ENCODE measurements at regions not wholly inside any gene's neighbourhood (a gene's known extent, or its start where the extent isn't known, plus 50 kb on each side); places are given as distances from the start of the nearest gene placed in this dataset.
"Not testable (repeated sequence)": the region's sequence is repeated elsewhere in the genome, so short reads cannot be mapped to it uniquely, and the experiment has no call there.

GRCh38 chr7:43042302-43042701, 70.1 kb upstream of the HECW1 start:
- Histone ChIP-seq H3K9ac (ENCODE audit: low read depth, low read length) (no peak overlapping the region), H3K4me1 (ENCODE audit: control insufficient read depth, insufficient read depth, low read length) (peaks cover 14% of the 10 kb centered on the region), H3K27me3 (ENCODE audit: control insufficient read depth, insufficient read depth, low read length) (no peaks in the 10 kb centered on the region)

GRCh38 chr7:43044511-43044910, 67.9 kb upstream of the HECW1 start:
- Histone ChIP-seq H3K9me3 (ENCODE audit: control insufficient read depth, insufficient read depth, low read length) (no peaks in the 10 kb centered on the region), H3K9ac (ENCODE audit: low read depth, low read length) (no peak overlapping the region), H3K4me3 (ENCODE audit: low read depth, low read length) (no peak overlapping the region), H3K4me1 (ENCODE audit: control insufficient read depth, insufficient read depth, low read length) (peaks cover 9% of the 10 kb centered on the region), H3K36me3 (ENCODE audit: control insufficient read depth, insufficient read depth, low read length) (no peaks in the 10 kb centered on the region), H3K27ac (ENCODE audit: low read depth, low read length) (no peak overlapping the region), H3K27me3 (ENCODE audit: control insufficient read depth, insufficient read depth, low read length) (no peaks in the 10 kb centered on the region)

More at GRCh38 chr7:43042302-43042701, 70.1 kb upstream of the HECW1 start:
- H3K4me3 ChIP-seq (ENCODE audit: low read depth, low read length), result no peak overlapping the region
- no peaks in the 10 kb centered on the region for H3K36me3 ChIP-seq (ENCODE audit: control insufficient read depth, insufficient read depth, low read length)
- no peaks in the 10 kb centered on the region for H3K9me3 ChIP-seq (ENCODE audit: control insufficient read depth, insufficient read depth, low read length)
- no peak overlapping the region for H3K27ac ChIP-seq (ENCODE audit: low read depth, low read length)

GRCh38 chr7:43054052-43054722, 58.3 kb upstream of the HECW1 start:
- no peaks in the 10 kb centered on the region; the same call in none of the 2 replicates for H3K9me3 ChIP-seq (ENCODE audit: control insufficient read depth, insufficient read depth, low read length)
- peaks cover 20% of the 10 kb centered on the region for H3K4me1 ChIP-seq (ENCODE audit: control insufficient read depth, insufficient read depth, low read length)
- no peak overlapping the region for H3K4me3 ChIP-seq (ENCODE audit: low read depth, low read length)
- peak overlapping the region; percentile 24 for H3K27ac ChIP-seq (ENCODE audit: low read depth, low read length)
- peak overlapping the region; percentile 19; the same call in 1 of the 2 replicates for H3K9ac ChIP-seq (ENCODE audit: low read depth, low read length)
- H3K27me3 ChIP-seq (ENCODE audit: control insufficient read depth, insufficient read depth, low read length), result no peaks in the 10 kb centered on the region
- H3K36me3 ChIP-seq (ENCODE audit: control insufficient read depth, insufficient read depth, low read length), result no peaks in the 10 kb centered on the region

- H3K4me1 ChIP-seq (ENCODE audit: control insufficient read depth, insufficient read depth, low read length), result peaks cover 20% of the 10 kb centered on the region
- H3K4me3 ChIP-seq (ENCODE audit: low read depth, low read length), result no peak overlapping the region
- no peak overlapping the region for H3K27ac ChIP-seq (ENCODE audit: low read depth, low read length)
- H3K27me3 ChIP-seq (ENCODE audit: control insufficient read depth, insufficient read depth, low read length), result no peaks in the 10 kb centered on the region
- no peaks in the 10 kb centered on the region; the same call in none of the 2 replicates for H3K9me3 ChIP-seq (ENCODE audit: control insufficient read depth, insufficient read depth, low read length)
- H3K9ac ChIP-seq (ENCODE audit: low read depth, low read length), result no peak overlapping the region
- no peaks in the 10 kb centered on the region for H3K36me3 ChIP-seq (ENCODE audit: control insufficient read depth, insufficient read depth, low read length)
Measured at GRCh38 chr7:43057141-43057540, 55.3 kb upstream of the HECW1 start.

GRCh38 chr7:43058271-43059066, 54.0 kb upstream of the HECW1 start:
- Histone ChIP-seq H3K4me3 (ENCODE audit: low read depth, low read length) (peak overlapping the region; percentile 21; the same call in 1 of the 2 replicates), H3K9me3 (ENCODE audit: control insufficient read depth, insufficient read depth, low read length) (no peaks in the 10 kb centered on the region; the same call in none of the 2 replicates), H3K36me3 (ENCODE audit: control insufficient read depth, insufficient read depth, low read length) (no peaks in the 10 kb centered on the region), H3K4me1 (ENCODE audit: control insufficient read depth, insufficient read depth, low read length) (peaks cover 20% of the 10 kb centered on the region), H3K27me3 (ENCODE audit: control insufficient read depth, insufficient read depth, low read length) (no peaks in the 10 kb centered on the region), H3K9ac (ENCODE audit: low read depth, low read length) (no peak overlapping the region), H3K27ac (ENCODE audit: low read depth, low read length) (no peak overlapping the region)

GRCh38 chr7:43059067-43059600, 53.3 kb upstream of the HECW1 start:
- H3K9me3 ChIP-seq (ENCODE audit: control insufficient read depth, insufficient read depth, low read length); H3K27ac ChIP-seq (ENCODE audit: low read depth, low read length); H3K36me3 ChIP-seq (ENCODE audit: control insufficient read depth, insufficient read depth, low read length); H3K9ac ChIP-seq (ENCODE audit: low read depth, low read length); H3K27me3 ChIP-seq (ENCODE audit: control insufficient read depth, insufficient read depth, low read length): not testable (repeated sequence)
- peak overlapping the region; percentile 21; the same call in 1 of the 2 replicates for H3K4me3 ChIP-seq (ENCODE audit: low read depth, low read length)
- H3K4me1 ChIP-seq (ENCODE audit: control insufficient read depth, insufficient read depth, low read length), result peaks cover 16% of the 10 kb centered on the region

All from HUES48 (cell line).